T-helper 2 cell treated with Interferon-gamma antibody and Interleukin-4, amounts not matched to agents 100 ng/mL and 5 ng/mL, for 36 hours (primary cell): ENCODE measurements at regions not wholly inside any gene's neighbourhood (a gene's known extent, or its start where the extent isn't known, plus 50 kb on each side); places are given as distances from the start of the nearest gene placed in this dataset.

Experiments used
- intact Hi-C: fragments of 100-400 bp; cut with micrococcal nuclease; formaldehyde crosslinking; loops from one replicate; pipeline ENCODE4 v1.15.1; 2023

DNA sequence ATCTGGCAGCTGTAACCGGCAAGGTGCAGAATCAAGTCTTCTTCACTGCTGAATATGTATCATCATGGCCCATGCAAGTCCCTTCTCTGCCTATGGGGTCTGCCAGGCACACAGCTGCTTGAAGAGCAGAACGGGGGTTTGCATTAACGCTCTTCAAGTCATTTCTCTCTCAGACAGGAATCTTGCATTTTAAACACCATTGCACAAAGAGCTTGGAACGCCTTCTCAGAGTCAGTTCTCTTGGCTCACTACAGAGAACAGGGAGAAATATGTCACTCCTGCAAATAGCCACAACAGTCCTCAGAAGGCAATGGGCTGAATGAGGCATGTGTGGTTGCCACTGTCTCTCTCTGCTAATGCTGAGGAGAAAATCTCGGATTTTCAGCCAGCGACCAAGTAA, 2173.5 kb upstream of the PIK3C3 start:
- intact Hi-C loops: no loop called here

DNA sequence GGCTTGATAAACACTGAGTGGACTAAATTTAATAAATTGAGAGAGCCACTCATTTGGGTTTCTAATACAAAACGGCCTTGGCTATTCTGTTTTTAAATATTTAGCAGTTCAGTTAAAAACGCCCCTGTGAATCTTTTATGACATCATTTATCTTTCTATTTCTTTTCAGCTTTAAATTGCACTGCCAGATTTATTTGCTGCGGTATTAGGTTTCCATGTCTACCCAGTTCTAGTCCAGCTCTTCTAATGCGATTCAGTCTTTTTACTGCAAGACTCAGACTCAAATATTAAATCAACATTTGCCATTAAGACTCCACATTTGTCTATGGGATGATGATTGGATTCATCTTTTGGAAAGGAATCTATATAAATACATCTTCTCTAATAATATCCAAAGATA, 2174.3 kb upstream of the PIK3C3 start:
- intact Hi-C loops: no loop called here

DNA sequence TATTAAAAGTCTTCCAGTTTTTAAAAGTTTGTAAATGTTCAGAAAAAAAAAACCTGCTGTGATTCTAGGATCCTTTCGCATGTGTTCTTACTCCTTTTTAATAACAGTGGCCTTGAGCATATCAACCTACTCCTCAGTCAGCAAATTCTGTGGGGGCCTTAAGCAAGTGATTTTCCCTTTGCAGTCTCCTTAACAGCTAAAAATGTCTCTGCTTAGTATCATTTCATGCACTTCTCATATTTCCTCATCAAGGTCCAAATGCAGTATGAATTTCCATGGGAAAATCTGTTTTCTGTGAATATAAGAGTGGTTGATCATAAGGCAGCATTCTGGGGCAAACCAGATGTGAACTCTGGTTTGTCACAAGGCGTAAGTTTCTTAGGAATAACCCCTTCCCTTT, 2175.1 kb upstream of the PIK3C3 start:
- intact Hi-C loops: no loop called here

DNA sequence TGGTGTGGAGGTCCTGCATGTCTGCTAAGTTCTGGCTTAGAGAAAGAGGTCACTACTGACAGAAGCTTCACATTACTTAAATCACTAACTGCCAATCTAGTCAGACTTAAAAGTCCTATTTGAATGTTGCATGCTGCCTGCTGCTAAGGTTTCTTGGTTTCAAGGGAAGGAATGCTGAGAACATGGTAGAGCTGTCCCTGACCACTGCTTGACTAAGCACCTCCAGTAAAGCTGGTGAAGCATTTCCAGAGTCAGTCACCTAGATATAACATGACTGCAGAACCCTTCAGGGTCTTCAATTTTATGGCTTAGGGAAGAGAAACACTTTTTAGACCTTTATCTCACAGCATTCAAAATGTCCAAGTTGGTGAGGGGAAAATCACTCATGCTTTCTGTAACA, 2178.3 kb upstream of the PIK3C3 start:
- intact Hi-C loops: no loop called here

DNA sequence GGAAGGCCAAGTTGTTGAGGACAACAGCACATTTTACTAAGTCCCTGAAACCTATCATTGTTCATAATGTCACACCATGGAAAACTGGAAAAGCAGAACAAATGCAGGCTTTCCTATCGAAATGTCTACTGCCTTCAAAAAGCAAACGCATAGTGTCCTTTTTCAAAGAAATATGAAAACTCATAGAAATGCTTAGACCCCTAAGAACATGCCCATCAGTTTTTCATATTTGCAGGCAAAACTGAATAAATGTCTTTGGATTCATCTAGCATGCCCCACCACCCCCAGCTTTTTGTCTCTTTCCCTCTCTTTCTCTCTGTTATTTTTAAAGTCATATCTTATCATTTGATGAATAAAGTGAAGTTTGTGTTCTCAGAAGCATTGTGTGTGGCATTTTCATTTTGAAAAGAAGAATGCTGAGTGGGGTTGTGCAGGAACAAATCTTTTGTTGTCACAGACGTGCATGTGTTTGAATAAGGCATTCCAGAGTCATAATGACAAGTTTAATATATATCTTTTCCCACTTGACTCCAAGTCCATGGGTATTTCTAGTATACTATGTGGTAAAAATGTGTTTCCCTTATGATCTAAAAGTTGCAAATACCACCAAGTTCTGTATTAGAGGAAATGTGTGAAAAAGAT, 2180.0 kb upstream of the PIK3C3 start:
- intact Hi-C loops: no loop called here

DNA sequence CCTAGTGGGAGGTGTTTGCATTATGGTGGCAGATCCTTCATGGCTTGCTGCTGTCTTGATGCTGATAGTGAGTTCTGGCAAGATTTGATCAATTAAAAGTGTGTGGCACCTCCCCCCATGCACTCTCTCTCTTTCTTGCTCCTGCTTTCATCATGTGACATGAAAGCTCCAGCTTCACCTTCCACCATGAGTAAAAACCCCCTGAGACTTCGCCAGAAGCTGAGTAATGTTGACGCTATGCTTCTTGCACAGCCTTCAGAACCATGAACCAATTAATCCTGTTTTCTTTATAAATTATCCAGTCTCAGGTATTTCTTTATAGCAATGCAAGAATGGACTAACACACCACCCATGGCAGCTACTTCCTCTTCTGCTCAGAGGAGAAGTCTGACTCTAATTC, 2181.4 kb upstream of the PIK3C3 start:
- intact Hi-C loops: no loop called here

DNA sequence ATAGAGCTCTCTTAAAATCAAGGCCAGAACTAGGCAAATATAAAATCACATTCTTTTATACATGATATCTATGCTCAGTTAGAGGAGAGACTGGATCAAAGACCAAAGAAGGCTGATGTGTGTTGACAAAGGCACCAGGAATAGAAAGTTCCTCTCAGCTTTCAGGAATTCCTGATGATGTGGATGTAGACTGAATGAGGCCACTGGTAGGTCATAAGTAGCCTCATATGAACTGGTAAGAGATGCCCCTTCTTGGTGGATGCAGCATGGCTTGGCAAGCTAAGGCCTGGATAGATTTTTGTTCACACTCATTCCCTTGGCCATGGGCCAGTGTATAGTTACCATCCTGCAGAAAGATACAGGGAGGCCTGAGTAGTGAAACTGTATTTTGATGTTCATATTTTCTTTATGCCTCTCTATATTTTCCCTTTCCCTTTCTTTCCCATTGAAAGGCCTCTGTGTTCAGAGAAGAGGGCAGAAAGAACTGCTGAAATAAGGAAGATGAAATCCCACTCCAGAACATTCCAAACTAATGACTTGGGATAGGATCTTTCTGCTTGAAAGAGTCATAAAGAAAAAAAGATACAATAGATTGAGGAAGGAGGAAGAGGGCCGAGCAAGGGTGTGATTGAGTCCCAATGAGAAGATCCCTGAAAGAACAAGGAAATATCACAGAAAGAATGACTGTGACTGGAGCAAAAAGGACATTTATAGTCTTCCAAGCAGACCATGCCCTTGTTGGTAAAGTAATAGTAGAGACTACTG, 2182.7 kb upstream of the PIK3C3 start:
- intact Hi-C loops: no loop called here

DNA sequence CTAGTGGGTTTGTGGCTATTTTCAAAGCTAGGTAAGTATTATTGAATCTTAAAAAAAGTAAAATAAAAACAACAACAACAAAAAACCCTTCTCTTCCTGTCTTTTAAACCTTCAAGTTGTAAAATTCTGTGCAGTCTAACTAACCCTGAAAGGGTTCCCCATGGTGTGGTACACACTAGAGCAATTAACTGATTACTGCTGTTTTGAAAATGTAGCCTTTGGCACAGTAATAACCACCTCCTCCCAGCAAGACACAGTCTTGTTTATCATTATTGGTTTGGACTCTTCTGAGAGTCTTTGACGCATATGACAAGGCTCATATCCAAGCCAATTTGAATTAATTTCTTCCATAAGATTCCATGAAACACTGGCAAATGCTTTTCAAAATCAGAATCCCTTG, 2184.6 kb upstream of the PIK3C3 start:
- intact Hi-C loops: no loop called here

DNA sequence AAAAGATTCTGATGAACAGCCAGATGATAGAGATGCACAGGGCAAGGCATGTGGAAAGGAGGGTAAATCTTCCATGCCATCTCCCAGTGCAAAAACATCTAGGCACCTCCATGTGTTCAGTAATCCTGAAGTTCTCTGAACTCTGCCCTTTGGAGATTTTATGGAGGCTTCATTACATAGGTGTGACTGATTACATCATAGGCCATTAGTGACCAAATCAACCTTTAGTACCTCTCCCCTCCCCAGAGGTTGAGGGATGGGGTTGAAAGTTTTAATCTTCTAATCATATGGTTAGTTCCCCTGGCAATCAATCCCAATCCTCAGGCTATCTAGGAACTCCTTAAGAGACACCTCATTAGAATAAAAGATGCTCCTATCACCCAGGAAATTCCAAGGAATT, 2190.2 kb upstream of the PIK3C3 start:
- intact Hi-C loops: no loop called here

DNA sequence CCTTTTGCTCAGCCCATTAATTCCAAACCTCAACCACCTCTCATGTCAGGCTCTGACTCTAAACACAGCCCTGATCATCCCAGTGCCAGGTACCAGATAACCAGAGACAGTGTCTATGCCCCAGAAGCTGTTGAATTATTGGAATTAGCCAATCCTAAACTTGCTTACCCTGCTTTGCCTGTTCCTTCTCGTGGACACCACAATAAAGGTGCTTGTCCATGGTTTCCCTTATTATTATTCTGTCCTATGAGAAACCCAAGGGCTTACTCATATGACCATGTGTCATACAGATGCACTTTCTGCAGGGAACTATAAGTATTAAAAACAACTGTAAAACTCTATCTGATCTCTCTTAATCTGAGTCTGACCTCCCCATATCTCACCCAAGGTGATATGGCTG, 2193.8 kb upstream of the PIK3C3 start:
- intact Hi-C loops: no loop called here

DNA sequence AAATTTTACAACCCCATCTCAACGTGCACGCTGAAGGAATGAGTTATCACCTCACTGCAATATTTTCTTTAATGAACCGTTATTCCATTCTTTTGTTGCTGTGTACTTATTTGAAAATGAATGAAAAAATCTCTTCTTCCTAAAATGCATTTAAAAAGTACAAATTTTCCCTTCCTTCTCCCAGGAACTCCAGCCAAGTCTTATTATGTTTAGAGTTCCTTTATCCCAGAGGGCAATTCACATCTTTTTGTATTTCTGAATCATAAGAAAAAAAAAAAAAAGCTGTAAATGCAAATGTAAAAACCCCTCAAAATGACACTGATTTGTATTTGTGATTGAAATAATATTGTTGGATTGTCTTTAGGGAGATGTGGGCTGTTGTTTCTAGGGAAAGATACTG, 2194.3 kb upstream of the CELF4 start:
- intact Hi-C loops: no loop called here

DNA sequence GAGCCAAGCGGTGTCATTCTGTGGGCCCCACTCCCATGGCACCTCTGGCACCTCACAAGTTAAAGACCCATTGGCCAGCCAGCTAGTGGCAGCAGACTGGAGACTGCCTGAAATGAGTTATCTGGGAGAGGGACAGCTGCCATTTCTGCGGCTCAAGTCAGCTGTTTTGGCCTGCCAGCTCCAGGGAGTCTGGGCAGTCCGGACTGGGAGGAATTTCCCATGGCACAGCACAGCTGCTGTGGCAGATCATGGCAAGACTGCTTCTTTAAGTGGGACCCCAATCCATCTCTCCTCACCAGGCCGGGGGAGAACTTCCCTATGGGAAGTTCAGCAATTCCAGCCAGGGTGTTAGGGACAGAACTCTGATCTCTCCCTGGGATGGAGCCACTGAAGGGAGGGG, 2187.6 kb upstream of the CELF4 start:
- intact Hi-C loops: no loop called here

DNA sequence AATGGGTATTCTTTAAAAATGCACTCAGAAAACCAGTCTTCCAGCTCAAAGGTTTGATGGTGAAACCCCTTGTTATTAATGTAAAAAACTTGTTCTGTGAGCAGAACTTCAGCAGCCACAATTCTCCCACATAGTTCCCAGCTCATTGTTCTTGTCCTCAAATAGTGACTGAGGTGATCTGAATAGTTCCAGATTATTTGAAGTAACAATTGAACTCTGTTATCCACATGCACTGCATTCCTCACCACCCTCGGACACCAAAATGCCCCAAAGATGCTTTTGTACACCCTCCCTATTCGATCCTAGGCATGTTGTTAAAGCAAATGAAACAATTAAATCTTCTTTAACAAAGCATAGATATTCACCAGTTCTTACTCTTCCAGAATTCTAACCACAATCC, 2186.8 kb upstream of the CELF4 start:
- intact Hi-C loops: no loop called here

DNA sequence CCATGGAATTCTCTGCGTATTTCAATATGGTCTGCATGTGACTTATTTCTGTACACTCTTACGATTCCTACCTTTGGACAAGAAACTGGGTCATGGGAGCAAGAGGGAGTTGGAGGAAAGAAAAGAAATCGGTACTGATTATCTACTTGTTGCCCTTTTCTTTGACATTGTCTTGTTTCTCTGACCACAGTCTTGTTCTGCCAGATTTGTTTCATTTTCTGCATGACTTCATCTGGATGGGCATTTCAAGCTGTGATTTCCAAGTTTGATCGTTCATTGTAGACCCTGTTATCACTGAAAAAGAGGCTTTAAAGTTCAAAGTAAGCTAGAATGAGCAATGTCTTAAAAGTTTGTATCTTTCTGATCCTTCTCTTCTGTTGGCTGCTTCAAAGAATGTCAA, 2186.3 kb upstream of the CELF4 start:
- intact Hi-C loops: no loop called here

DNA sequence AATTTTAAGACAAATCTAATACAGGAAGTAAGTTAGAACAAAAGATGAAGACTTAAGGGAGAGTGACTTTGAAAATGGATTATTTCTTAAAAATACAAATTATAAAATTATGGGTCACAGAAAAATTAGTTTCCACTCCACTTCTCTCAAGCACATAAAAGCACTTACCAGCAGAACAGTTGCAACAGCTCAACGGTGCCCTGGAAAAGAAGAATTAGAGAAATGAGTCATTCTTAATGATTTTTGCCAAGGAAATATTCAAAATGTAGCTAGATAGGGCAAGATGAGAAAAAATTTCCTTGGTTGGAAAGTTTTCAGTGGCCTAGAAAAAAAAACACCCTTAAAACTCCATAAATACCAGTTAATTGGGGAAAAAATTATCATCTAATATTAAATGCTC, 2185.6 kb upstream of the CELF4 start:
- intact Hi-C loops: no loop called here

DNA sequence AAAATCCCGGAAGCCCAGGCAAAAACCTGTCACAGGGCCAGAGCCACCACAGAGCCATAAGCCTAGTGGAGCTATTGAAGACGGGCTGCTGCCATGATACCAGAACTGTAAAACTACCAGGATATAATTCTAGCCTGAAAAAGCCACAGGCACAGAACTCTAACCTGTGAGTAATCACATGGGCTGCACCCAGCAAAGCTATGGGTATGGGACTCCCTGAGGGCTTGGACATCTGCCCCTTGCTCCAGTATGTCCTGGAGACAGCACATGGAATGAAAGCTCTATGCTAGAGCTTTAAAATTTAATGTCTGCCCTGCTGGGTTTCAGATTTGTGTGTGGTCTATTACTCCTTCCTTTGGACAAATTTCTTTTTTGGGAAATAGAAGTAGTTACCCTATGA, 2183.6 kb upstream of the CELF4 start:
- intact Hi-C loops: no loop called here

DNA sequence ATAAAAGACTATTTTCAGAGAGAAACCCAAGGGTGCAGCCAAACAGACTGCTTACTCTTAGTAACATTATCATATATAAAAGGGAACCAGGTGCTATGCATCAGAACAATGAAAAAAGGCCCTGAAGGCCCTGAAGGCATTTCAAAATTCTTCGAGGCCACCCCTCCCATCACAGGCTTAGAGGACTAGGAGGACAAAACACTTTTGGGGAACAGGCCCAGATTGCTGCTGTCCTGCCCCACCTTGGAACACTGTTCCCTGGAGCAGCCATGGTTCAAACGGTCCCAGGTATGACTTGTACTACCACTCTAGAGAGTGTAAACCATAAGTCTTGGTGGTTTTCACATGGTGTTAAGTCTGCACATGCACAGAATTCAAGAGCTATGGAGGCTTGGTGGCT, 2183.1 kb upstream of the CELF4 start:
- intact Hi-C loops: no loop called here

DNA sequence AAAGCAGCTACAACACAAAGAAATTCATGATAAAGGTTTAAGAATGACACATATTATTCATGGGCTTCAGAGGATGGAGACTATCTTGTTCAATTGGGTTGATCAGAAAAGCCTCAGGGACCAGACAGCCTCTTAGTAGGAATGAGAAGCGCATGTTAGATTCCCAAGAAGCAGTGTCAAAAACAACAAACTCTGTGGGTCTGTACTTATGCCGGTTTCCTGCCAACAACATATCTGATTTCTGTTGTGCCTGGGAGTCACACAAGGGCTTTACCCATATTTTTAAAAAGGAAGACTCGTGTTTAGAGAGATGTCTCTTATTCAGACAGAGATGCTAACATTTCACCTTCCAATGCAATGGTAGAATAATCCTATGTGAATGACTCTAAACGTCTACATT, 2180.6 kb upstream of the CELF4 start:
- intact Hi-C loops: no loop called here

DNA sequence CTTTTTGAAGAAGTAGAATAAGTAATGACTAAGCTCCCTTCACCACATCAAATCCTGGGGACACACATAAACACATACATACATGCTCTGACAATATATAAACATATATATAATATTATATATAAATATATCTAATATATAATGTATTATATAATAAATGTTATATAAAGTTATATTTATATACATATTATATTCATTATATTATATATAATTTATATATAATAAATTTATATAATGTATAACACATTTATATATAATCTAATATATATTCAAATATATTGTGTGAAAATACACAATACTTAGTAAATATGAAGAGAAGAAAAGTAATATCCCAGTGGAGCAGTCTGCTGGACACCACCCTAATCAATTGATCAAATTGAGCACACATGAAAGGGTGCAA, 2177.9 kb upstream of the CELF4 start:
- intact Hi-C loops: no loop called here

DNA sequence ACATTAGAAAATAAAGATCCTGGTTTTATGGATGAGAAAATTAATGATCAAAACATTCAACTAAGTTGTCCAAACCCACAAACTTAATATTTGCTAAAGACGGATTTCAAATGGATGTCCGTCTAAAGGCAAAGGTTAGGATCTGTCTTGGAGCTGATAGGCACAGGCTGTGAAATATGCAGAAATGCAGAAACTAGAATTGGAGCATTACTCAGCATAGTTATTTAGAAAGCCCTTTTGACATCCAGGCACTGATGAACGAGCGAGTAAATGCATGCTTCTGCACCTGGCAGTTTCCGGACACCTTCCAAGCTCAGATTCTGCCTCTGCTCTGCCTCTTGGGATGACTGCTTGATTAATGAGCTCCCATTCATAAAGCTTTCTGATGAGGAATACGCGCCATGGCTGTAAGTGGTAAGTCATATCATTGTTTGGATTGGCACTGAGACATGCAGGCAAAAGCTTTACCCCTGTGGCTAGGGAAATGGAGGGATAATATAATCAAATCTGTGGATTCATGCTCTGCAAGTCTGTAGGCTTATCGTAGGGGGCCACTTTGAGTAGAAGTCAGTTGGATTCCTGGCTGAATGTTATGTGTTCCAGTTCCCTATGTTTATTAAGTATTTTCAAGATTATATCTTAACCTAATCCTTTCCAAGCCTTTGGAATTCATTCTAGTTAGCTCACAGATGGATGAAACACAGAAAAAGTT, 2176.3 kb upstream of the CELF4 start:
- intact Hi-C loops: no loop called here

DNA sequence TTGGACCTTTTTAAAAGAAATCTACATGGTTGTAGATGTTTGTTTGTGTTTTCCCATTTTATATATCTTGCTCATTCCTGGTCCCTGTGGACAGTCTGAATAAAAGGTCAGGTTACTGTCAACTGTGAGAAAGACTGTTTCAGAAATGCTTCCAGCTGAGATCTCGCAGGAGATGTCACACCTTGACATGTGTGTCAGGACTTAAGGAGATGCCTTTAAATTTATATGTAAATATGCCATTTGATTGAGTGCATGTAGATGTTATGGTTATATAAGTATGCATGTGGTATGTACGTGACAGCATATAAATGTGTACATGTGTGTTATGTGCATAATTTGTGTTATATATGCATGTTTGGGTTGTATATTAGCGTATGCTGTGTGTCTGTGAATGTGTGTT, 2172.3 kb upstream of the CELF4 start:
- intact Hi-C loops: no loop called here

DNA sequence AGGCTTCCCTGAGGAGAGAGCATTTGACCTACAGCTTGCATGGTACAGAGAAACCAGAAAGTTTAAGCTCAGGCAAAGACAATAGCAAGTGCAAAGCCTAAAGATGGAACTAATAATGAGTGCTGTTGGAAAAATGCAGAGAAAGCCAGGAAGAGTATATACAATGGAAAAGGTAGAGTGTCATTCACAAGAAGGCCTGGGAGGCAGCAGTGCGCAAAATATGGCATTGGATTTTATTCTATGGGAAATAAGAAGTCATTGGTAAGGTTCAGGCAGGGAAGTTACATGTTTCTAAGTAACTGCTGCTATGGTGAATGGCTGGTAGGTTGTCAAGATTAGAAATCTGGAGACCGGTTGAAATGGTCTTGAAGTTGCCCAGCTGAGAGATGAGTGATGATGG, 2167.3 kb upstream of the CELF4 start:
- intact Hi-C loops: no loop called here

DNA sequence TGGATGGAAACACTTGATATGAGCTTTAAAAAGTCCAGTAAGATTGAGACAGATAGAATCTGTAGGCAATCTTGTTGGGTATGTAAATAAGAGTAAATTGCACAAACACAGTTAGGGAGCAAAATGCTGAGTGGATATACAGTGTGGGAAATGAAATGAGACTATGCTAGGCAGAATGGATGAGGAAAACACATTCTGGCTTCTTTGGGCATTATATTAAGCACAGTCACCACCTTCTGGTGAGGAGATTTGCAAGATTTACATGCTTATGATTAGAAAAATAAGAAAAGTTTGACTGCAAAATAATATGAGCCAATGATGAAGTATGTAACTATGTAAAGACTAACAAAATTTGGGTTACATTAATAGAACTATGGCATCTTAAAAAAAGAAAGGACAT, 2165.0 kb upstream of the CELF4 start:
- intact Hi-C loops: no loop called here
